HG03064 (cell line): ENCODE measurements at regions not wholly inside any gene's neighbourhood (a gene's known extent, or its start where the extent isn't known, plus 50 kb on each side); places are given as distances from the start of the nearest gene placed in this dataset.

Experiments
- ATAC-seq: cut with Tn5 transposase; IDR thresholded peaks from one replicate; pipeline ENCODE4 v1.9.1; 2021; ENCODE audit warnings: low read depth; ENCODE audit not compliant: unreplicated experiment

DNA sequence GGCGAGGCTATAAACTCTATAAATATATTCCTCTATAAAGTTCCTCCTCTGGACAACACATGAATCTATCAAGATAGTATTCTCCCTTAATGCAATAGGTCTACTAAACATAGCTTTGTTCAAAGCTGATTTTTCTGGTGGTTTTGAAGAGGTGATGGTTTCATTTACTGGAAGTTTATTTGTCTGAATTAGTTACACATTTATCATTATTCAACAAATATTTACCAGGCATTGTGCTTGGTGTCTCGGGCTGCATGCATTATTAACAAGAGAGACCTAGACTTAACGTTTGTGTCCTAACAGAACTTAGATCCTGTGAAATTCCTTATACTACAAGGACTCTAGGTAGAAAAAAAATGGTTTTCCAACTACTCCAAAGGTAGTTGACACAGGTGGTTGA lies 511.4 kb upstream of the B3GALT2 start:
- no peak for ATAC-seq

- no peak for ATAC-seq
Observed at GRCh38 chr1:193697115-193697762, 510.8 kb upstream of the B3GALT2 start.

GRCh38 chr1:193694741-193695140 lies 508.3 kb upstream of the B3GALT2 start:
- ATAC-seq: no peak

GRCh38 chr1:193685986-193686385 lies 499.6 kb upstream of the B3GALT2 start:
- ATAC-seq: no peak

- ATAC-seq: no peak
Observed at GRCh38 chr1:193681422-193681821, 495.0 kb upstream of the B3GALT2 start.

- no peak for ATAC-seq
Observed at GRCh38 chr1:193680924-193681316, 494.5 kb upstream of the B3GALT2 start.

- no peak for ATAC-seq
Observed at GRCh38 chr1:193680247-193680923, 494.0 kb upstream of the B3GALT2 start.

- ATAC-seq: no peak
Observed at GRCh38 chr1:193677874-193678273, 491.5 kb upstream of the B3GALT2 start.

- no peak for ATAC-seq
Observed at GRCh38 chr1:193676996-193677549, 490.7 kb upstream of the B3GALT2 start.

- ATAC-seq: no peak
Observed at GRCh38 chr1:193674292-193674944, 488.0 kb upstream of the B3GALT2 start.

DNA sequence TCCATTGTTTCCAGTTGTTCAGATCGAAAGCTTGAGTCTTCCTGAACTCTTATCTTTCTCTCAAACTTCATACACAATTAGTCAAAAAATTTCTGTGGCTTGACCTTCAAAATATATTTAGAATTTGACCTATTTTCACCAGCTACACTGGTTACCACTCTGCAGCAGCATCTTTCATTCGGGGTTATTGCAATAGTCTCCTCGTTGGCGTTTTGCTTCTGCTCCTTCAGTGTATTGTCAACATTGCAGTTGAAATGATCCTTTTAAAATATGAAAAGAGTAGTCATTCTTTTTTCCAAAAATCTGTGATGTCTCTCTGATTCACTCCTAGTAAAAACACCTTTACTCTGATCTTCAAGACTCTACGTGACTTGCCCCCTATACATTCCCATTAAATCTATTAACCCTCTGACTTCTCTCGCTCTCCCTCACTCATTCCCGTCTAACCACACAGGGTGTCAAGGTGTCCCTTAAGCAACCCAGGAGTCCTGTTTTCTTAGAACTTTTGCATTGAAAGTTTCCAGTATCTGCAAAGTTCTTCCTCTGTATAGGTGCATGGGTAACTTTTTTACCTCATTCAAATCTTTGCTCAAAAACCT lies 480.2 kb upstream of the B3GALT2 start:
- ATAC-seq: no peak

DNA sequence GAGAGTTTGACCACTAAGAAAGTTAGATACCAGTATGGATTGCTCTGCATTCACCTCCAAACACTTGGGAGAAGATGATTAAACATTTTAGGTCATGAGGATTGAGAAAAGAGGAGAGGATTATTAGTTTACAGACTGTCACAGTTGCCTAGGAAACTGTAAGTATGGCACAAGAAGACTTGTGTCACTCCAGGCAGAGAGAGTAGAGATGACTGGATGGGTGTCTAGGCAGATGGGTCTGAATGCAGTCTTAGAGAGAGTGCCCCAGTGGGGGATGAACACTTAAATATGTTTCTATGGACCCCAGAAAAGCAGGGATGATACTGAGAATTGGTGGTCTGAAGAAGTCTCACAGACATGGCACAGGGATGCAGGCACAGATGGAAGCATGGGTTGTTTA lies 477.6 kb upstream of the B3GALT2 start:
- no peak for ATAC-seq

- ATAC-seq: no peak
Observed at GRCh38 chr1:193662030-193662429, 475.6 kb upstream of the B3GALT2 start.

DNA sequence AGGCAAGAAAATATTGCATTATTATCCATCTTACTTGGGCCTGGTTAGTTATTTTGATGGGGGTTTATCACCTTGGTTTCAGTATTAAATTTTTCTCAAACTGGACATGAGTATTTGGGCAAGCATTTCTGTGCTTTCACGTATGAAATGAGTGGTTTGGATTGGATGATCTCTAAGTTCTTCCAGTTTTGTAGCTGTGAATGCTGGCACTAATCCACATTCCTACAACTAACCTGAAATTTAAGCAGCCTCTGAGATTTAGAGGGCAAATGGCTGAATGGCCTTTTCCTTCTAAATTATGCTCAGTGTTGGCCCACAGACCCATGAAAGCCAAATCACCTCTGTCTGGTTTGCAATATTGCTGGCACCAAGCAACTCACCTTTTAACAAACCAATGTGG lies 475.0 kb upstream of the B3GALT2 start:
- no peak for ATAC-seq

- ATAC-seq: no peak
Observed at GRCh38 chr1:193660428-193660827, 474.0 kb upstream of the B3GALT2 start.

DNA sequence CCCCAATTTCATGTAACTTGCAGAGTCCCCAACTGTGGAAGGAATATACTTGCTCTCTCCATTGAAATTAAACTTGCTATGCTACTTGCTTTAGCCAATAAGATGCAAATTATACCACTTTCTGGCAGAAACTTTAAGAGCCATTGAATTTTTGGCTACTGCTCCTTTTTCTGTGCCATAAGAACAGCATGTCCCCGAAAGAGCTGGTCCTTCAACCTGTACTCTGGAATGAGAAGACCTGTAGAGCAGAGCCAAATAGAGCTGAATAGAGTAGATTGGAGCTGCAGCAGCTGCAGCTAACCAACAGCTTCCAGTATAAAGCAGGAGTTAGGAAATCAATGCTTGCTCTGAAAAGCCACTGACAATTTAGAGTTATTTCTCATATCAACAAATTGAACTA lies 472.3 kb upstream of the B3GALT2 start:
- ATAC-seq: no peak

GRCh38 chr1:193658081-193658480 lies 471.7 kb upstream of the B3GALT2 start:
- no peak for ATAC-seq

DNA sequence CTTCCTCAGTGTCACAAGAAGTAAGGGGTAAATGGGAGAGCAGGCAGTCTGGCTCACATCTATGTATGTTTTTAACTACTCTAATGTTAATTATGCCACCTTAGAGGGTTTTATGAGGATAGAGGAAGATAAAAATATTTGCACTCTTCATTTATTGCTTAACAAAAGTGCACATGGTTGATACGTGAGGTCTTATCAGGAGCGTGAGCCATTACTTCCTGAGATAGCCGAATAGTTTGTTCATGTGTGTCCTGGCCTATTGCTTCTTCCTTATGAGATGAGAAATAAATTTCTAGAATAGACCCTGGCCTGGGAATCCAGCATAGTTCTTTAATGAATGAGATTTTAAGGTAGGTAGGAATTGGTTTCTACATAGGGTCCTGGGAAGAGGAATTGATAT lies 471.1 kb upstream of the B3GALT2 start:
- ATAC-seq: no peak

- ATAC-seq: no peak
Observed at GRCh38 chr1:193656841-193657240, 470.4 kb upstream of the B3GALT2 start.

DNA sequence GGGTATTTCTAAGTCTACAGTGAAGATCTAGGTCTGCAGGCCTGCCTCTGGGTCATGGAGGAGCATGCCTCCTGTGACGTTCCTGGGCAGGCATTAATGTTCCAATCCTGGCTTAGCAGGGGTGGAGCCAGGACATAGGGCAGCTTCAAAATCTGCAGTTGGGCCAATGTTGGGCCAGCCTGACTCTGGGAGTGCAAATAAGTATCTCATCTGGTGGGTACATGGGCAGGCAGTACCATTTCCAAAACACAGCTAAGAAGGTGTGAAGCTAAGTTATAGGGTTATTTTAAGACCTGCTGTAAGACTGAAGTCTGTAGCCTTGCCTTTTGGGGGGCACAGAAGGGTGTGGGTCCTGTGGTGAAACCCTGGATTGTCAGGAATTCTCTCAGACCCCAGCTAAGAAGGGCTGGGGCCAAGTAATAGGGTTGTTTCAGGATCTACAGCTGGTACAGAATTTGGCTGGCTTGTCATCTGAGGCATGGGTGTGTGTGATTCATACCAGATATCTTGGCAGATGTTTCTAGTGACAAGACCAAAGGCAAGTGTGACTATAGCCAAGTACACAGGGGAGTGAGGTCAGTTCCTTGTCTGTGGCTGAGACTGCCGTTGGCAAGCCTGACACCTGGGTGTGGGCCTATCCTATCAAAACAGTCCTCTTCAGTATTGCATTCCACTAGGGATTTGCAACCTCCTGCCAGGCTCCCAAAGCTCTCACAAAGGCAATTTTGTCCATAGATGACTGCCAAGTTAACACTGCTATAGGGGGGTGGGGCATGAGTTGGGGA lies 468.7 kb upstream of the B3GALT2 start:
- ATAC-seq: no peak

- no peak for ATAC-seq
Observed at GRCh38 chr1:193649587-193649986, 463.2 kb upstream of the B3GALT2 start.
